ENCODE measurements at regions not wholly inside any gene's neighbourhood (a gene's known extent, or its start where the extent isn't known, plus 50 kb on each side); places are given as distances from the start of the nearest gene placed in this dataset.

GRCh38 chr19:31506102-31506501 is 156.9 kb upstream of the TSHZ3 start:
- no peak for ATAC-seq
- peaks cover 24% of the 10 kb centered on the region for H3K27me3 ChIP-seq
- WGBS, 2 donors (ENCODE audit: low coverage in 1 of 2) = 66 to 80% methylated on average over 5 to 8 of the region's 8 CpGs
- no peaks in the 10 kb centered on the region for H3K4me1 ChIP-seq
- no peak overlapping the region for H3K4me3 ChIP-seq
- no peaks in the 10 kb centered on the region for H3K36me3 ChIP-seq
- H3K9me3 ChIP-seq = peaks cover 0 to 6% (median 0%) of the 10 kb centered on the region in 3 donors
- H3K27ac ChIP-seq = no peak overlapping the region
- TF ChIP-seq POLR2A (IDR thresholded peaks at IDR 0.05) = no peak
- TF ChIP-seq EP300 (IDR thresholded peaks at IDR 0.05) = no peak
- TF ChIP-seq POLR2AphosphoS5 (IDR thresholded peaks at IDR 0.05) = no peak
- TF ChIP-seq CTCF (IDR thresholded peaks at IDR 0.05) = no peak

- Histone ChIP-seq H3K4me1 (no peaks in the 10 kb centered on the region), H3K27me3 (peaks cover 25% of the 10 kb centered on the region), H3K9me3 (peaks cover 0 to 6% (median 0%) of the 10 kb centered on the region in 3 donors), H3K36me3 (no peaks in the 10 kb centered on the region), H3K27ac (no peak overlapping the region), H3K4me3 (no peak overlapping the region)
- no peak for ATAC-seq
- 76 to 82% methylated on average over 8 to 9 of the region's 10 CpGs for WGBS, 2 donors (ENCODE audit: low coverage in 1 of 2)
- TF ChIP-seq EP300 (IDR thresholded peaks at IDR 0.05) (no peak), CTCF (IDR thresholded peaks at IDR 0.05) (no peak), POLR2A (IDR thresholded peaks at IDR 0.05) (no peak), POLR2AphosphoS5 (IDR thresholded peaks at IDR 0.05) (no peak)
These were observed 161.4 kb upstream of the TSHZ3 start for GRCh38 chr19:31510635-31511034.

GRCh38 chr19:31511098-31511497 is 161.9 kb upstream of the TSHZ3 start:
- Histone ChIP-seq H3K4me1 (no peaks in the 10 kb centered on the region), H3K4me3 (no peak overlapping the region), H3K27me3 (peaks cover 25% of the 10 kb centered on the region), H3K9me3 (peaks cover 0 to 6% (median 0%) of the 10 kb centered on the region in 3 donors), H3K36me3 (no peaks in the 10 kb centered on the region), H3K27ac (no peak overlapping the region)
- no peak for ATAC-seq
- TF ChIP-seq EP300 (IDR thresholded peaks at IDR 0.05) (no peak), POLR2A (IDR thresholded peaks at IDR 0.05) (no peak), POLR2AphosphoS5 (IDR thresholded peaks at IDR 0.05) (no peak), CTCF (IDR thresholded peaks at IDR 0.05) (no peak)
- WGBS, 2 donors (ENCODE audit: low coverage in 1 of 2) = 71 to 76% methylated on average over 1 to 2 of the region's 3 CpGs

- Histone ChIP-seq H3K27ac (no peak overlapping the region), H3K27me3 (peaks cover 31% of the 10 kb centered on the region), H3K4me1 (no peaks in the 10 kb centered on the region), H3K36me3 (no peaks in the 10 kb centered on the region), H3K4me3 (no peak overlapping the region), H3K9me3 (peaks cover 0 to 6% (median 0%) of the 10 kb centered on the region in 3 donors)
- WGBS, 2 donors (ENCODE audit: low coverage in 1 of 2) = 69 to 90% methylated on average over 2 to 5 of the region's 5 CpGs
- ATAC-seq = no peak
- TF ChIP-seq CTCF (IDR thresholded peaks at IDR 0.05) (no peak), POLR2AphosphoS5 (IDR thresholded peaks at IDR 0.05) (no peak), EP300 (IDR thresholded peaks at IDR 0.05) (no peak), POLR2A (IDR thresholded peaks at IDR 0.05) (no peak)
These were observed 162.5 kb upstream of the TSHZ3 start for GRCh38 chr19:31511696-31512095.

- no peaks in the 10 kb centered on the region for H3K4me1 ChIP-seq
- TF ChIP-seq EP300 (IDR thresholded peaks at IDR 0.05) = no peak
- no peak for TF ChIP-seq POLR2A (IDR thresholded peaks at IDR 0.05)
- TF ChIP-seq POLR2AphosphoS5 (IDR thresholded peaks at IDR 0.05) = no peak
- no peak for TF ChIP-seq CTCF (IDR thresholded peaks at IDR 0.05)
- 76 to 92% methylated on average over 2 to 5 of the region's 10 CpGs for WGBS, 2 donors (ENCODE audit: low coverage in 1 of 2)
These were observed 163.1 kb upstream of the TSHZ3 start for GRCh38 chr19:31512181-31512970.

More at GRCh38 chr19:31512181-31512970, 163.1 kb upstream of the TSHZ3 start:
- H3K4me3 ChIP-seq = no peak overlapping the region
- H3K36me3 ChIP-seq = no peaks in the 10 kb centered on the region
- no peak for ATAC-seq
- H3K27ac ChIP-seq = no peak overlapping the region
- H3K27me3 ChIP-seq = peaks cover 36% of the 10 kb centered on the region
- peaks cover 0 to 6% (median 0%) of the 10 kb centered on the region in 3 donors for H3K9me3 ChIP-seq

Data from gastroesophageal sphincter (tissue), 4 donors.